HepG2 (cell line): ENCODE measurements at regions not wholly inside any gene's neighbourhood (a gene's known extent, or its start where the extent isn't known, plus 50 kb on each side); places are given as distances from the start of the nearest gene placed in this dataset.

ENCODE experiments used
- ATAC-seq: fragments of 200-7000 bp; cut with Tn5 transposase; 3 replicates; pipeline ENCODE4 v1.9.1; 2020; ENCODE audit warnings: mild to moderate bottlenecking, moderate library complexity
- BruUV-seq: library from RNA; stranded (reverse); fragments of 400-500 nt; replicated peaks from 2 replicates; lab custom pipeline; 2021; lab: Mats Ljungman, UMichigan
- CTCF ChIA-PET: fragments of 300-600 bp; formaldehyde crosslinking; extraction: SDS; loops from one replicate; lab custom pipeline; 2021; ENCODE audit warnings: low total read pairs, inconsistent platforms, low intra/inter-chr PET ratio; lab: Yijun Ruan, JAX
- POLR2A ChIA-PET: fragments of 350-600 bp; sonication (Branson Sonifier 250); formaldehyde crosslinking; loops from one replicate; lab custom pipeline; 2020; ENCODE audit warnings: antibody characterized with exemption, inconsistent platforms; lab: Yijun Ruan, JAX
- DNase-seq: peaks from one replicate; pipeline ENCODE4 v3.0.0-alpha.2; 2015; ENCODE audit warnings: low spot score
- FAIRE-seq: peaks from 3 replicates; lab custom pipeline; 2011; peaks lifted over from hg19 to GRCh38; lab: Jason Lieb, UNC
- H2AFZ ChIP-seq: one replicate; pipeline ENCODE4 v1.6.1; 2011; ENCODE audit warnings: low read length, inconsistent platforms
- H3K27ac ChIP-seq: fragments of 300-600 bp; 3 replicates; pipeline ENCODE4 v1.8.0; 2011; ENCODE audit warnings: mixed run types, mild to moderate bottlenecking, mixed read lengths, low read length, inconsistent platforms; ENCODE audit not compliant: insufficient read depth; ENCODE audit errors: extremely low read length
- H3K27me3 ChIP-seq, 2 experiments: fragments of 200-600 bp in 1 of 2; 2 replicates in 1 of 2; 3 replicates in 1 of 2; pipeline versions ENCODE4 v1.6.0 to v1.8.0; 2011; ENCODE audit warnings: low read length in 2 of 2, mild to moderate bottlenecking in 2 of 2, moderate library complexity in 2 of 2, inconsistent platforms in 1 of 2; ENCODE audit not compliant: insufficient read depth in 2 of 2, control insufficient read depth in 1 of 2
- H3K36me3 ChIP-seq, 2 experiments: fragments of 200-600 bp in 1 of 2; replicated peaks in 1 of 2; 2 replicates in 1 of 2; 3 replicates in 1 of 2; pipeline versions ENCODE4 v1.5.1 to v1.8.0; 2011; ENCODE audit warnings: low read length in 2 of 2, inconsistent platforms in 1 of 2; ENCODE audit not compliant: insufficient read depth in 2 of 2, control insufficient read depth in 1 of 2
- H3K4me1 ChIP-seq: 2 replicates; pipeline ENCODE4 v1.5.1; 2012; ENCODE audit warnings: low read length, inconsistent platforms; ENCODE audit not compliant: insufficient read depth
- H3K4me2 ChIP-seq: 2 replicates; pipeline ENCODE4 v1.6.0; 2011; ENCODE audit warnings: low read depth, low read length, inconsistent platforms
- H3K4me3 ChIP-seq, 3 experiments: fragments of 200-600 bp in 1 of 3; sonication (generic), shearing (Covaris generic) in 1 of 3; replicated peaks in 1 of 3; 2 replicates each; pipeline ENCODE4 v1.5.1; 2011 to 2016; ENCODE audit warnings: low read length in 3 of 3, inconsistent platforms in 2 of 3, low read depth in 2 of 3, mild to moderate bottlenecking in 2 of 3, control low read depth in 1 of 3, mixed read lengths in 1 of 3; ENCODE audit not compliant: insufficient read depth in 1 of 3
- H3K79me2 ChIP-seq: one replicate; pipeline ENCODE4 v1.6.1; 2011; ENCODE audit warnings: low read length, inconsistent platforms; ENCODE audit not compliant: insufficient read depth
- H3K9ac ChIP-seq: 2 replicates; pipeline ENCODE4 v1.6.0; 2011; ENCODE audit warnings: mild to moderate bottlenecking, low read depth, low read length, inconsistent platforms; ENCODE audit not compliant: insufficient read depth
- H3K9me3 ChIP-seq: 2 replicates; pipeline ENCODE4 v1.5.1; 2012; ENCODE audit warnings: mild to moderate bottlenecking, low read length
- H4K20me1 ChIP-seq: 2 replicates; pipeline ENCODE4 v1.6.0; 2011; ENCODE audit warnings: inconsistent platforms, mild to moderate bottlenecking, low read length, moderate library complexity; ENCODE audit not compliant: insufficient read depth
- ARNTL ChIP-seq: sonication (generic); formaldehyde crosslinking; IDR thresholded peaks from 2 replicates; pipeline ENCODE4 v1.4.0; 2020; ENCODE audit warnings: mild to moderate bottlenecking, missing genetic modification reagents
- CBX5 ChIP-seq: sonication (generic); formaldehyde crosslinking; IDR thresholded peaks from 2 replicates; pipeline ENCODE4 v1.4.0; 2020; ENCODE audit warnings: missing genetic modification reagents, borderline replicate concordance
- GLI4 ChIP-seq: sonication (generic); formaldehyde crosslinking; IDR thresholded peaks from 2 replicates; pipeline ENCODE4 v1.5.1; 2020; ENCODE audit warnings: missing genetic modification reagents, mild to moderate bottlenecking, moderate library complexity, borderline replicate concordance
- KDM5A ChIP-seq: fragments of 200-600 bp; sonication (generic); IDR thresholded peaks from 2 replicates; pipeline ENCODE4 v1.7.0; 2018; ENCODE audit warnings: antibody characterized with exemption, mild to moderate bottlenecking, low read length, borderline replicate concordance
- KLF6 ChIP-seq: IDR thresholded peaks from 2 replicates; pipeline ENCODE4 v1.8.0; 2016; ENCODE audit warnings: missing biosample characterization, missing genetic modification reagents
- MEF2D ChIP-seq: sonication (generic); formaldehyde crosslinking; IDR thresholded peaks from 2 replicates; pipeline ENCODE4 v1.5.1; 2020; ENCODE audit warnings: mild to moderate bottlenecking, missing genetic modification reagents
- NR2F2 ChIP-seq: IDR thresholded peaks from 2 replicates; pipeline ENCODE4 v1.6.1; 2012; ENCODE audit warnings: low read depth, inconsistent platforms, borderline replicate concordance
- NRL ChIP-seq: sonication (generic); formaldehyde crosslinking; IDR thresholded peaks from 2 replicates; pipeline ENCODE4 v1.5.0; 2020; ENCODE audit warnings: missing genetic modification reagents, mild to moderate bottlenecking, moderate library complexity, borderline replicate concordance
- SMC3 ChIP-seq: IDR thresholded peaks from 2 replicates; pipeline ENCODE4 v1.6.1; 2011; ENCODE audit warnings: low read length, improper control_type of control experiment
- ZMYM4 ChIP-seq: sonication (generic); formaldehyde crosslinking; IDR thresholded peaks from 2 replicates; pipeline ENCODE4 v1.8.1; 2023; ENCODE audit warnings: mild to moderate bottlenecking, missing genetic modification reagents
- ZNF263 ChIP-seq: sonication (generic); formaldehyde crosslinking; IDR thresholded peaks from 2 replicates; pipeline ENCODE4 v1.4.0; 2020; ENCODE audit warnings: missing genetic modification reagents
- ZNF274 ChIP-seq: sonication (generic); formaldehyde crosslinking; IDR thresholded peaks from 2 replicates; pipeline ENCODE4 v1.5.1; 2020; ENCODE audit warnings: mild to moderate bottlenecking, missing genetic modification reagents
- ZNF34 ChIP-seq: sonication (generic); formaldehyde crosslinking; IDR thresholded peaks from 2 replicates; pipeline ENCODE4 v1.4.0; 2020; ENCODE audit warnings: mild to moderate bottlenecking, missing genetic modification reagents, borderline replicate concordance
- ZNF589 ChIP-seq: sonication (generic); formaldehyde crosslinking; conservative IDR thresholded peaks from 2 replicates; pipeline ENCODE4 v1.8.0; 2022; ENCODE audit warnings: mild to moderate bottlenecking, moderate library complexity, missing genetic modification reagents
- ZNF619 ChIP-seq: sonication (generic); formaldehyde crosslinking; IDR thresholded peaks from 2 replicates; pipeline ENCODE4 v1.4.0; 2020; ENCODE audit warnings: mild to moderate bottlenecking, missing genetic modification reagents
- ZSCAN25 ChIP-seq: sonication (generic); formaldehyde crosslinking; IDR thresholded peaks from 2 replicates; pipeline ENCODE4 v1.8.0; 2022; ENCODE audit warnings: mild to moderate bottlenecking, missing genetic modification reagents
- WGBS: methylation state at CpG from one replicate; pipeline ENCODE4 v1.1.6; 2017; ENCODE audit warnings: low lambda C conversion rate; 5-methylcytosine and 5-hydroxymethylcytosine counted together
- in situ Hi-C: cut with HindIII; loops from 2 replicates; pipeline ENCODE4 v1.10.0; 2017; ENCODE audit warnings: low pct_unique_long_range_greater_than_20kb; ENCODE audit not compliant: extremely low pct_ligation_motif_present
- intact Hi-C: fragments of 100-400 bp; cut with micrococcal nuclease; formaldehyde crosslinking; loops from one replicate; pipeline ENCODE4 v1.10.0; 2022; ENCODE audit not compliant: unreplicated experiment
- TF ChIP-seq, protein P1 (sequence below): sonication (generic); formaldehyde crosslinking; IDR thresholded peaks from 2 replicates; pipeline ENCODE4 v1.9.0; 2021; ENCODE audit warnings: missing genetic modification reagents, borderline replicate concordance

DNA sequence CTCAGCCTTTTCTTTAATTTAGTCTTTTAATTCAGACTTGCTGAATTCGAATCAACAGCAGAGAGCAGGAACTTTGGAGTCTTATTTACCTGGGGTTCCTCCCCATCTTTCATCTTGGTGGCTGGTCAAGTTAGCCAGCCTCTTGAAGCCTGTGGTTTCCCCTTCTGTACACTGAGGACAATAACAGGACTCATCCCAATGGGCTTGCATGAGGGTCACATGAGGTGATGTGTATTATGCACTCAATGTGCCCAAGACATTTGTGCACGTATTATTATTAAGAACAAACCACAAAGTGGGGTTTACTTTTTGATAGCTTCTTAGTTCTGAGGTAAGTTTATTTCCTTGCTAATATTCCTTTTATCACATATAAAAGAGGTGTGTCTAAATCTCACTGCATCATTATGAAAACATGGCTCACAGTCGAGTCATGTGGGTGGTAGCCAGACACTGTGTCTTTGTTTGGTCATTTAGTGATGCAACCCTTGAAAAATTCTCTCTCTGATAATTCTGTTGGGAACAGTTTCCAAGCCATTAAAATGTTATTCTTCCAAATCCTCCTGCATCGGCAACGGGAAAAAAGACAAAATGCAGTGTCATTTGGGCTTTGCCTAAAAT lies 86.5 kb upstream of the GRB10 start:
- no peak for FAIRE-seq
- WGBS = 10% methylated on average over 5 of the region's 5 CpGs
- ChIA-PET CTCF (no interaction called here), POLR2A (no interaction called here)
- TF ChIP-seq ARNTL (CRISPR knock-in tag) (no peak), GLI4 (CRISPR knock-in tag) (no peak), KLF6 (CRISPR knock-in tag) (no peak), ZNF274 (CRISPR knock-in tag) (no peak), KDM5A (no peak), NRL (CRISPR knock-in tag) (no peak), SMC3 (no peak), NR2F2 (no peak), ZMYM4 (CRISPR knock-in tag) (no peak)
- intact Hi-C loops = no loop called here
- H3K79me2 ChIP-seq = no peaks in the 10 kb centered on the region
- H3K9ac ChIP-seq = no peak overlapping the region
- H3K4me3 ChIP-seq = no peak overlapping the region
- in situ Hi-C loops = no loop called here
- no peak overlapping the region for H3K4me2 ChIP-seq
- ATAC-seq = no peak
- no peak overlapping the region for H3K27ac ChIP-seq
- no TSS peak for BruUV-seq
- H4K20me1 ChIP-seq = no peaks in the 10 kb centered on the region
- H3K27me3 ChIP-seq = peaks cover 6 to 25% of the 10 kb centered on the region in 2 experiments; a peak in 4 of 5 replicates
- no peak overlapping the region for H2AFZ ChIP-seq
- H3K9me3 ChIP-seq = no peaks in the 10 kb centered on the region
- H3K36me3 ChIP-seq = no peaks in the 10 kb centered on the region
- no peaks in the 10 kb centered on the region for H3K4me1 ChIP-seq
- DNase-seq = peak; percentile 8

DNA sequence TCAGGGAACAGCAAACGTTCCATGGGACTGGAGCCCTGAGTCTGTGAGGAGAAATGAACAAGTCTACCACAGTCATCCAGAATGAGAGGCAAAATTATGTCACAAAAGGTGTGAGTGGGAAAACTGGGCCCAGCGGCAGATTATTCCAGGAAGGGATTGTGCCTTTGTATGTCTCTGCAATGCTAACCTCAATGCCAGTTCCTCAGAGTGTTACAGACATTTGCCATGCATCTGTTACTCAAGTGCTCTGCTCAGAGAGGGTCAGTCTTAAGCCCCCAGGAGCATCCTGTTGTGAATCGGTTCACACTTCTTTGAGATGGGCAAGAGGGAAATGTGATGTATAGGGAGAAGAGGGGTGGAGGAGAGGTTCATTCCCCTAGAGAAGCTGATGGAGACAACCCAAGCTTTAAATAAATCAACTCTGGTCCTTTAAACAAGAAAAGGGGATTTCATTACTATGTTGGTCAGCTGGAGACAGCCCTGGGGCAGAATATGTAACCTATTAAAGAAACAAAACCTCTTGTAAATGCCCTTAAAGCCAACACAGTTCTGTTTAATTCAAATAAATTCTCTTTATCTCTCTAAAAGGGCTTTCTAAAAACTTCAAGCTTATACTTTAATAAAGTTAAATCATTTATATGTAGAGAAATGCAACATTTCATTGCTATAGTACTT lies 85.9 kb upstream of the GRB10 start:
- DNase-seq (no peak), ATAC-seq (no peak), FAIRE-seq (no peak)
- in situ Hi-C loops = no loop called here
- Histone ChIP-seq H3K4me1 (no peaks in the 10 kb centered on the region), H3K4me2 (no peak overlapping the region), H3K4me3 (no peak overlapping the region), H3K27me3 (peaks cover 6 to 25% of the 10 kb centered on the region in 2 experiments; a peak in 4 of 5 replicates), H3K36me3 (no peaks in the 10 kb centered on the region), H3K9ac (no peak overlapping the region), H3K79me2 (no peaks in the 10 kb centered on the region), H3K27ac (no peak overlapping the region), H2AFZ (no peak overlapping the region), H4K20me1 (no peaks in the 10 kb centered on the region), H3K9me3 (no peaks in the 10 kb centered on the region)
- intact Hi-C loops = no loop called here
- BruUV-seq = no TSS peak
- POLR2A ChIA-PET = no interaction called here
- CTCF ChIA-PET = no interaction called here
- WGBS = 30% methylated on average over 3 of the region's 3 CpGs
- no peak for TF ChIP-seq CBX5 (CRISPR knock-in tag)
- TF ChIP-seq, protein P1, sequence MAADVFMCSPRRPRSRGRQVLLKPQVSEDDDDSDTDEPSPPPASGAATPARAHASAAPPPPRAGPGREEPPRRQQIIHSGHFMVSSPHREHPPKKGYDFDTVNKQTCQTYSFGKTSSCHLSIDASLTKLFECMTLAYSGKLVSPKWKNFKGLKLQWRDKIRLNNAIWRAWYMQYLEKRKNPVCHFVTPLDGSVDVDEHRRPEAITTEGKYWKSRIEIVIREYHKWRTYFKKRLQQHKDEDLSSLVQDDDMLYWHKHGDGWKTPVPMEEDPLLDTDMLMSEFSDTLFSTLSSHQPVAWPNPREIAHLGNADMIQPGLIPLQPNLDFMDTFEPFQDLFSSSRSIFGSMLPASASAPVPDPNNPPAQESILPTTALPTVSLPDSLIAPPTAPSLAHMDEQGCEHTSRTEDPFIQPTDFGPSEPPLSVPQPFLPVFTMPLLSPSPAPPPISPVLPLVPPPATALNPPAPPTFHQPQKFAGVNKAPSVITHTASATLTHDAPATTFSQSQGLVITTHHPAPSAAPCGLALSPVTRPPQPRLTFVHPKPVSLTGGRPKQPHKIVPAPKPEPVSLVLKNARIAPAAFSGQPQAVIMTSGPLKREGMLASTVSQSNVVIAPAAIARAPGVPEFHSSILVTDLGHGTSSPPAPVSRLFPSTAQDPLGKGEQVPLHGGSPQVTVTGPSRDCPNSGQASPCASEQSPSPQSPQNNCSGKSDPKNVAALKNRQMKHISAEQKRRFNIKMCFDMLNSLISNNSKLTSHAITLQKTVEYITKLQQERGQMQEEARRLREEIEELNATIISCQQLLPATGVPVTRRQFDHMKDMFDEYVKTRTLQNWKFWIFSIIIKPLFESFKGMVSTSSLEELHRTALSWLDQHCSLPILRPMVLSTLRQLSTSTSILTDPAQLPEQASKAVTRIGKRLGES (CRISPR knock-in tag) = no peak
- no peak for TF ChIP-seq ZNF263 (CRISPR knock-in tag)
- TF ChIP-seq ZSCAN25 (CRISPR knock-in tag) = no peak
- no peak for TF ChIP-seq ZNF34 (CRISPR knock-in tag)
- no peak for TF ChIP-seq ZNF589 (CRISPR knock-in tag)
- TF ChIP-seq ZNF619 = no peak
- TF ChIP-seq MEF2D (CRISPR knock-in tag) = no peak
